GM12878 (cell line): ENCODE measurements at regions not wholly inside any gene's neighbourhood (a gene's known extent, or its start where the extent isn't known, plus 50 kb on each side); places are given as distances from the start of the nearest gene placed in this dataset.

Experiments
- ATAC-seq: fragments of 200-7000 bp; cut with Tn5 transposase; 3 replicates; pipeline ENCODE4 v1.9.1; 2020; ENCODE audit warnings: mild to moderate bottlenecking, moderate library complexity
- BruUV-seq: library from RNA; stranded (reverse); fragments of 400-500 nt; replicated peaks from 2 replicates; lab custom pipeline; 2021; lab: Mats Ljungman, UMichigan
- CTCF ChIA-PET: fragments of 300-600 bp; sonication (Branson Sonifier 250); formaldehyde crosslinking; extraction: SDS; loops from one replicate; lab custom pipeline; 2021; ENCODE audit warnings: inconsistent platforms; lab: Yijun Ruan, JAX
- POLR2A ChIA-PET: fragments of 350-600 bp; formaldehyde crosslinking; extraction: SDS; loops from one replicate; lab custom pipeline; 2021; ENCODE audit warnings: inconsistent platforms; lab: Charles Lee
- RAD21 ChIA-PET: fragments of 300-600 bp; sonication (Branson Sonifier 250); formaldehyde crosslinking; loops from one replicate; lab custom pipeline; 2023; ENCODE audit warnings: antibody characterized with exemption; ENCODE audit not compliant: unreplicated experiment; lab: Charles Lee
- SMC1A ChIA-PET: fragments of 300-600 bp; sonication (Branson Sonifier 250); formaldehyde crosslinking; loops from one replicate; lab custom pipeline; 2023; ENCODE audit not compliant: unreplicated experiment, uncharacterized antibody; lab: Charles Lee
- DNase-seq: peaks from one replicate; pipeline ENCODE4 v3.0.0-alpha.2; 2011; ENCODE audit warnings: low read depth, low spot score
- FAIRE-seq: peaks from 3 replicates; lab custom pipeline; 2011; peaks lifted over from hg19 to GRCh38; lab: Jason Lieb, UNC
- H2AFZ ChIP-seq: 2 replicates; pipeline ENCODE4 v1.6.0; 2011; ENCODE audit warnings: low read depth, low read length, control low read depth; ENCODE audit not compliant: control insufficient read depth
- H3K27ac ChIP-seq: 2 replicates; pipeline ENCODE4 v1.5.1; 2011; ENCODE audit warnings: control low read depth; ENCODE audit not compliant: control insufficient read depth, insufficient read depth
- H3K27me3 ChIP-seq, 2 experiments: replicated peaks in 1 of 2; 2 replicates each; pipeline versions ENCODE4 v1.6.0 to v1.6.1; 2011; ENCODE audit warnings: low read length in 1 of 2; ENCODE audit not compliant: control insufficient read depth in 2 of 2, insufficient read depth in 2 of 2
- H3K36me3 ChIP-seq, 2 experiments: 2 replicates each; pipeline ENCODE4 v1.5.1; 2011; ENCODE audit warnings: low read length in 1 of 2; ENCODE audit not compliant: control insufficient read depth in 2 of 2, insufficient read depth in 2 of 2
- H3K4me1 ChIP-seq: 2 replicates; pipeline ENCODE4 v1.6.1; 2011; ENCODE audit warnings: mild to moderate bottlenecking, low read length, moderate library complexity, mixed read lengths; ENCODE audit not compliant: control insufficient read depth, insufficient read depth
- H3K4me2 ChIP-seq: 2 replicates; pipeline ENCODE4 v1.6.0; 2011; ENCODE audit warnings: control low read depth; ENCODE audit not compliant: control insufficient read depth, insufficient read depth
- H3K4me3 ChIP-seq: fragments of 200-600 bp; sonication (generic); 2 replicates; pipeline ENCODE4 v1.5.1; 2016
- H3K79me2 ChIP-seq: 2 replicates; pipeline ENCODE4 v1.6.0; 2011; ENCODE audit warnings: low read length; ENCODE audit not compliant: control insufficient read depth, insufficient read depth
- H3K9ac ChIP-seq: 2 replicates; pipeline ENCODE4 v1.8.0; 2011; ENCODE audit warnings: low read length, control low read depth, mixed read lengths; ENCODE audit not compliant: control insufficient read depth, insufficient read depth
- H3K9me3 ChIP-seq: replicated peaks from 3 replicates; pipeline ENCODE4 v1.5.1; 2011; ENCODE audit warnings: mild to moderate bottlenecking, low read length; ENCODE audit not compliant: control insufficient read depth, insufficient read depth
- H4K20me1 ChIP-seq: 2 replicates; pipeline ENCODE4 v1.6.0; 2011; ENCODE audit not compliant: control insufficient read depth, insufficient read depth
- BACH1 ChIP-seq: fragments of 450-650 bp; IDR thresholded peaks from 2 replicates; pipeline ENCODE4 v1.6.1; 2017; ENCODE audit warnings: mild to moderate bottlenecking, borderline replicate concordance
- CBX5 ChIP-seq: sonication (generic); IDR thresholded peaks from 2 replicates; pipeline ENCODE4 v1.6.1; 2016; ENCODE audit warnings: low read depth, moderate library complexity, mild to moderate bottlenecking, inconsistent platforms
- CHD2 ChIP-seq: IDR thresholded peaks from 2 replicates; pipeline ENCODE4 v1.6.1; 2011; ENCODE audit warnings: low read depth, low read length, improper control_type of control experiment, borderline replicate concordance
- CTCF ChIP-seq, 3 experiments: IDR thresholded peaks in 2 of 3; conservative IDR thresholded peaks in 1 of 3; 2 replicates each; pipeline ENCODE4 v1.5.1; 2011; ENCODE audit warnings: low read depth in 3 of 3, low read length in 3 of 3, mild to moderate bottlenecking in 3 of 3, control low read depth in 2 of 3, moderate library complexity in 2 of 3, inconsistent platforms in 1 of 3, mixed read lengths in 1 of 3; ENCODE audit not compliant: control insufficient read depth in 2 of 3, insufficient read depth in 1 of 3; ENCODE audit errors: extremely low read depth in 1 of 3
- E2F8 ChIP-seq: fragments of 450-650 bp; IDR thresholded peaks from 2 replicates; pipeline ENCODE4 v1.6.1; 2018; ENCODE audit warnings: mild to moderate bottlenecking, low read depth, moderate library complexity; ENCODE audit not compliant: partially characterized antibody
- FOXK2 ChIP-seq: fragments of 450-650 bp; IDR thresholded peaks from 2 replicates; pipeline ENCODE4 v1.6.1; 2017; ENCODE audit warnings: mild to moderate bottlenecking, moderate library complexity
- JUNB ChIP-seq: IDR thresholded peaks from 2 replicates; pipeline ENCODE4 v1.6.1; 2016; ENCODE audit warnings: antibody characterized with exemption, mild to moderate bottlenecking
- SPI1 ChIP-seq: IDR thresholded peaks from 2 replicates; pipeline ENCODE4 v1.6.1; 2011; ENCODE audit warnings: low read depth, mild to moderate bottlenecking, low read length, moderate library complexity, borderline replicate concordance; ENCODE audit not compliant: insufficient read depth
- TAF1 ChIP-seq: IDR thresholded peaks from 2 replicates; pipeline ENCODE4 v1.6.1; 2011; ENCODE audit warnings: mild to moderate bottlenecking, low read depth, low read length, borderline replicate concordance
- WRNIP1 ChIP-seq: IDR thresholded peaks from 2 replicates; pipeline ENCODE4 v1.6.1; 2011; ENCODE audit warnings: low read depth, low read length, improper control_type of control experiment, borderline replicate concordance
- ZNF24 ChIP-seq: fragments of 450-650 bp; IDR thresholded peaks from 2 replicates; pipeline ENCODE4 v1.6.1; 2017; ENCODE audit warnings: antibody characterized with exemption, mild to moderate bottlenecking
- WGBS: methylation state at CpG from one replicate; pipeline ENCODE4 v1.1.6; 2016; ENCODE audit warnings: low lambda C conversion rate; ENCODE audit not compliant: insufficient replicate concordance, insufficient coverage; ENCODE audit errors: missing lambda C conversion rate; 5-methylcytosine and 5-hydroxymethylcytosine counted together
- in situ Hi-C: fragments of 300-500 bp; cut with MboI; formaldehyde crosslinking; loops from 9 replicates; pipeline ENCODE4 v1.14.3; 2018; ENCODE audit warnings: mixed read lengths
- intact Hi-C: fragments of 100-400 bp; cut with micrococcal nuclease; formaldehyde crosslinking; loops from one replicate; pipeline ENCODE4 v1.14.2; 2022; ENCODE audit not compliant: unreplicated experiment
- TF ChIP-seq, protein P1 (sequence below): fragments of 450-650 bp; IDR thresholded peaks from 2 replicates; pipeline ENCODE4 v1.6.1; 2017; ENCODE audit warnings: mild to moderate bottlenecking, moderate library complexity

- Histone ChIP-seq H3K9me3 (peaks cover 2% of the 10 kb centered on the region; the same call in 2 of the 3 replicates), H3K4me3 (peak overlapping the region; percentile 50), H2AFZ (peak overlapping the region; percentile 63), H4K20me1 (no peaks in the 10 kb centered on the region), H3K27ac (peak overlapping the region; percentile 93), H3K9ac (peak overlapping the region; percentile 80), H3K36me3 (peaks cover 0 to 3% of the 10 kb centered on the region in 2 experiments; a peak in 1 of 4 replicates), H3K79me2 (peaks cover 22% of the 10 kb centered on the region), H3K4me2 (peak overlapping the region; percentile 90), H3K4me1 (peaks cover 56% of the 10 kb centered on the region), H3K27me3 (no peaks in the 10 kb centered on the region)
- RAD21 ChIA-PET: interaction anchor here (0.7 to 14.6 kb wide), 41 partner anchors 9 to 415 kb away, joined by 3 to 308 read pairs (median 6); partner anchors contain the start of genes DPH5 and EXTL2
- DNase-seq: no peak
- under 1% methylated on average over 37 of the region's 37 CpGs for WGBS
- CTCF ChIA-PET: interaction anchor here (0.7 to 12.4 kb wide), 36 partner anchors 9 to 415 kb away, joined by 3 to 228 read pairs (median 6); partner anchors contain the start of gene EXTL2
- FAIRE-seq: peak; percentile 31
- ATAC-seq: peak; percentile 79
- SMC1A ChIA-PET: interaction anchor here (0.7 to 16.8 kb wide), 43 partner anchors 8 to 415 kb away, joined by 3 to 275 read pairs (median 7); partner anchors contain the start of gene EXTL2
- POLR2A ChIA-PET: interaction anchor here (0.7 to 5.1 kb wide), 22 partner anchors 12 to 134 kb away, joined by 3 to 103 read pairs (median 8); no protein-coding TSS in a partner anchor
- in situ Hi-C loops (loop anchor here (5.0 kb wide), 2 partner anchors 48 to 128 kb away; no protein-coding TSS in a partner anchor), intact Hi-C loops (loop anchor here (1.0 to 5.0 kb wide), 8 partner anchors 17 to 257 kb away; no protein-coding TSS in a partner anchor)
- BruUV-seq: no TSS peak
- TF ChIP-seq BACH1 (peak; percentile 88; the same call in 1 of the 2 replicates), SPI1 (peak; percentile 96), CHD2 (peak; percentile 73), TAF1 (0 out of 2 replicates have a peak, but pooled peaks have one; percentile 54), ZNF24 (no peak), JUNB (peak; percentile 64), CBX5 (no peak), E2F8 (no peak), CTCF (IDR thresholded peaks at IDR 0.05 in 2 of 3, conservative IDR thresholded peaks at IDR 0.05 in 1 of 3; ENCODE audit: control insufficient read depth in 2 of 3, extremely low read depth in 1 of 3, insufficient read depth in 1 of 3, low read depth in 3 of 3, low read length in 3 of 3) (peak; percentile 88 to 93 (median 92)), WRNIP1 (no peak), FOXK2 (no peak)
- TF ChIP-seq, protein P1, sequence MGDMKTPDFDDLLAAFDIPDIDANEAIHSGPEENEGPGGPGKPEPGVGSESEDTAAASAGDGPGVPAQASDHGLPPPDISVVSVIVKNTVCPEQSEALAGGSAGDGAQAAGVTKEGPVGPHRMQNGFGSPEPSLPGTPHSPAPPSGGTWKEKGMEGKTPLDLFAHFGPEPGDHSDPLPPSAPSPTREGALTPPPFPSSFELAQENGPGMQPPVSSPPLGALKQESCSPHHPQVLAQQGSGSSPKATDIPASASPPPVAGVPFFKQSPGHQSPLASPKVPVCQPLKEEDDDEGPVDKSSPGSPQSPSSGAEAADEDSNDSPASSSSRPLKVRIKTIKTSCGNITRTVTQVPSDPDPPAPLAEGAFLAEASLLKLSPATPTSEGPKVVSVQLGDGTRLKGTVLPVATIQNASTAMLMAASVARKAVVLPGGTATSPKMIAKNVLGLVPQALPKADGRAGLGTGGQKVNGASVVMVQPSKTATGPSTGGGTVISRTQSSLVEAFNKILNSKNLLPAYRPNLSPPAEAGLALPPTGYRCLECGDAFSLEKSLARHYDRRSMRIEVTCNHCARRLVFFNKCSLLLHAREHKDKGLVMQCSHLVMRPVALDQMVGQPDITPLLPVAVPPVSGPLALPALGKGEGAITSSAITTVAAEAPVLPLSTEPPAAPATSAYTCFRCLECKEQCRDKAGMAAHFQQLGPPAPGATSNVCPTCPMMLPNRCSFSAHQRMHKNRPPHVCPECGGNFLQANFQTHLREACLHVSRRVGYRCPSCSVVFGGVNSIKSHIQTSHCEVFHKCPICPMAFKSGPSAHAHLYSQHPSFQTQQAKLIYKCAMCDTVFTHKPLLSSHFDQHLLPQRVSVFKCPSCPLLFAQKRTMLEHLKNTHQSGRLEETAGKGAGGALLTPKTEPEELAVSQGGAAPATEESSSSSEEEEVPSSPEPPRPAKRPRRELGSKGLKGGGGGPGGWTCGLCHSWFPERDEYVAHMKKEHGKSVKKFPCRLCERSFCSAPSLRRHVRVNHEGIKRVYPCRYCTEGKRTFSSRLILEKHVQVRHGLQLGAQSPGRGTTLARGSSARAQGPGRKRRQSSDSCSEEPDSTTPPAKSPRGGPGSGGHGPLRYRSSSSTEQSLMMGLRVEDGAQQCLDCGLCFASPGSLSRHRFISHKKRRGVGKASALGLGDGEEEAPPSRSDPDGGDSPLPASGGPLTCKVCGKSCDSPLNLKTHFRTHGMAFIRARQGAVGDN: peak; percentile 96
Observed at GRCh38 chr1:101309334-101310311, 72.8 kb downstream of the S1PR1 start.
